HG02588 (cell line): ENCODE measurements at regions not wholly inside any gene's neighbourhood (a gene's known extent, or its start where the extent isn't known, plus 50 kb on each side); places are given as distances from the start of the nearest gene placed in this dataset.
"Not testable (repeated sequence)": the region's sequence is repeated elsewhere in the genome, so short reads cannot be mapped to it uniquely, and the experiment has no call there.

ENCODE experiments used
- ATAC-seq: cut with Tn5 transposase; IDR thresholded peaks from one replicate; pipeline ENCODE4 v1.9.1; 2021; ENCODE audit warnings: mild to moderate bottlenecking, moderate library complexity; ENCODE audit not compliant: unreplicated experiment

GRCh38 chr6:84581494-84582259 is 182.7 kb downstream of the TBX18 start:
- ATAC-seq = no peak

- ATAC-seq = no peak
These were observed 185.0 kb downstream of the TBX18 start for GRCh38 chr6:84579404-84579803.

GRCh38 chr6:84576029-84576428 is 188.4 kb downstream of the TBX18 start:
- no peak for ATAC-seq

- ATAC-seq = peak; percentile 92
These were observed 189.1 kb downstream of the TBX18 start for GRCh38 chr6:84575264-84575663.

GRCh38 chr6:84569882-84570281 is 194.5 kb downstream of the TBX18 start:
- ATAC-seq = no peak

- no peak for ATAC-seq
These were observed 195.4 kb downstream of the TBX18 start for GRCh38 chr6:84568971-84569370.

- ATAC-seq = not testable (repeated sequence)
These were observed 198.7 kb downstream of the TBX18 start for GRCh38 chr6:84565718-84566117.

DNA sequence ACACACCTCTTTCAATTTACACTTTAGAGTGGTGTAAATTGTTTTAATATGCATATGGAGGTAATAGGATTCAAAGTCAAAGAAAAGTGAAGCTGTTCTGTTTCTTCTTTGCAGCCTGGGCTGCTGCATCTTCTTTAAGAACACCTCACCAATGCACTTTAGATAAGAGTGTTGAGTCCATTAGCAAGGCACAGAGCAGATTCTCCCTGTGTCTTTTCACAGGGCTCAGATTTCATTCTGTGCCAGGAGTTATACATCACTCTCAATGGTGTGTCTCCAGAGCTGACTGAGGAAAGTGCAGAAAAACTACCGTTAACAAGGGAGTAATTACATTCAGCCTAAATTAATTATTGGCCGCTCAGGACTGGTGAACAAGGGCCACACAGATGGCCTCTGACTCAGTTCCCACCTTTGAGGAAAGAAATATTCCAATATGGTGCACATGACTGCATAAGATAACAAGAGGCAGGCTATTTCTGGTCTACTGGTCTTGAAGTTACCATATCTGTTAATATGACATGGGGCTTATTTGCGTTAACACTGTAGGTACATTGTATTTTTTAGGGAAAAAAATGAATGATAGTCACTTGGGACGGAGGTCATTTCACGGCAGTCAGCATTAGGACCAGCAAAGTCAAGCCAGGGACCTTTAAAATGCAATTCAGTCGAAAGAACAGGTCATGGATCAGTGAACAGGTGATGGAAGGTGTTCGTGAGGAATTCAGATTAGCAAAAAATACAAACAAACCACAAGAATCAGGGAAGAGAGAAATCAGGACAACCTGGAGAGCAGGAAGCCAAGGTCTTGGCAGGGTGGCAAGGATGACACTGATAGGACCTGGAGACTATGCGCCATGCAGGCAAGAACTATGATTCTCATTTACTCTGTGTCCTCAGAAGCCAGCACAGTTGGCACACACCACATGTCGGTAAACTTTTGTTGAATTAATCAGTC is 203.7 kb downstream of the TBX18 start:
- ATAC-seq = no peak

DNA sequence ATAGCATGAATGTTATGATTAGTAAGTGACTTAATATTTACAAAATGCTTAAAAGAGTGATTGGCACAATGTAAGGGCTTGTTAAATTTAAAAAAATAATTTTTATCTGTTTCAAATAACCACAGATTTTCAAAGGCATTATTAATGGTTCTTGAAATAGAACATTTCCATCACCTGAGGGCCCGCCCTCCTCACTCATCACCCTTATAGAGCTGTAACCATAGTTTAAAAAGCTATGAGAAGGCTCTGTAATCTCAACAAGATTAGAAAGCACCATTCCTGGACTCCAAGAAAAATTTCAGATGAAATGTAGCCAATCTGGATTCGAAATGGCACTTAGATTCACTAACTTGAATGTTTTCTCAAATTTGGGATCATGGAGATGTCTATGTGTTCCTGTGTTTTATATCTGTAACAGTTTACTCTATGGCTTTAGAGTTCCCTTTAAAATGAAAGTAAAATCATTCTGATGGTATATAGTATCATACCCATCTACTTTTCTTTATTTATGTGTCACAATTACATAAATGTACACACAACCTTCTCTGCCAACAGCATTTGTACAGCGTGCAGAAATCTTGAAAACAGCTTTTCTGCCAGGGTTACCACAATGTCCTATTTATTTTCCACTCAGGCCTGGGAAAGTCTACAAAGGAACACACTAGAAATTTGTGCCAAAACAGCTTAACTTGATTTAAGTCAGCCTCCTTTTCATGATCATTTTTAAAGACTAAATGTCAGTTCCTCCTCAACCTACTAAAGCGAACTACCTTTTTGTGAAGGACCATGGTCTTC is 207.7 kb downstream of the TBX18 start:
- no peak for ATAC-seq

GRCh38 chr6:84554706-84555105 is 209.7 kb downstream of the TBX18 start:
- ATAC-seq = no peak

DNA sequence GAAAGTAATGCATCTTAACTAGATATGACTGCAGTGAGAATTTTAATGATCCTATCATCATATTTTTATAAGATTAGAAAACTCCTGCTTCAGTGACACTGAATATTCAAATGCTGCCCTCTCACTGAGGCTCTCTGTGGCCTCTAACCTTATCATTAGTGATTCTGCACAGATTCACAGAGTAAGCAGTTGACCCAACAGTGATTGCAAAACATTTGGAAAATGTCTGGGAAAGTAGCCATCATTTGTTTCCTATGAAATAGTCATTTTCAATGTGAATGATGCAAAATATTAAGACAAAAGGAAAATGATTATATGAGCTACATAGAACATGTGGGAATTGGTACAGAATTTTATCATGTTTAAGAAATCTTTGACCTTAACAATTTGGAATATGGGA is 210.3 kb downstream of the TBX18 start:
- ATAC-seq = no peak

DNA sequence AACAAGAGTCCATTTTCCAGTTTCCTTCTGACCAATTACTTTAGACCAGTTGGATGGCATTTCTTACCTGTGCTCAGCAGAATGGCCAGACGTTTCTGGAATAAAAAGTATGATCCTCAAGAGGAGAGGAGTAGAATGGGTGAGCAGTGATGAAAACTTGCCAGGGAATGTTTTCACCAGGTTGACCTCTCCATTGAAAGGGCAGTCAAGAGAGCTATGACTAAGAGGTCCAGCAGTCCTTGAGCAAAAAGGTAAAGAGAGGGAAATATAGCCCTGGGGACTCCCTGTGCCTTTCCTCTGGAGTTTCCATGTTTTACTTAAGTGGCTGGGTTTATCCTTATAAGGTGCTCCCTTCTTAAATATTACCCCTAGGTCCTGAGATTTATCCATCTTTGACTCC is 210.9 kb downstream of the TBX18 start:
- ATAC-seq = no peak

DNA sequence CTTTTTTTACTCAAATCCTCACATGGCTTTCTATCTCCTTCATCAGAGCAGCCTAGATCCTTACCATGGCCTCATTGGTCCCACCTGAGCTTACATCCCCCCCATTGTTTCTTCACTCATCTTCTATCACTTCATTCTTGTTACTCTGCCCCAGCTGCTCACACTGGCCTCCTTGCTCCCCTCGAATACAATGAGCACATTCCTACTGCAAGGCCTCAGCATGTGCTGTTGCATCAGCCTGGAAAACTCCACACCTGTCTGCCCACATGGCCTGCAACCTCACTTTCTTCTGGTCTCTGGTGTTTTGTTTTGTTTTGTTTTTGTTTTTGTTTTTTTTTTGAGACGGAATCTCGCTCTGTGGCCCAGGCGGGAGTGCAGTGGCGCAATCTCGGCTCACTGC is 212.6 kb downstream of the TBX18 start:
- no peak for ATAC-seq

DNA sequence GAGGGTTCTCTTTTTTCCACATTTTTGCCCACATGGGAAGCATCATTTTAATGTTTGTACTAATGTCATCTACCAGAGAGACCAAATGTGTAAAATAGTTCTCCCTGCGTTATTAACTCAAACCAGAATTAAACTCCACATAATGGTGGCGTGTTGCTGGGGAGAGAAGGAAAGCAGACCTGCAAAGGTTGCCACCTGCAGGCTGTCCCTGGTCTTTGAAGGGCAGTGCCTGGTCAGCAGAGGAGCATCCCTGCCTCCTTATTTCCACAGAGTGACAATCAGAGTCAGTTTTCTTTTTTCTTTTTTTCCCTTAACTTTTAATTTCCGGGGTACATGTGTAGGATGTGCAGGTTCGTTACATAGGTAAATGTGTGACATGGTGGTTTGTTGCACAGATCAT is 214.5 kb downstream of the TBX18 start:
- no peak for ATAC-seq

DNA sequence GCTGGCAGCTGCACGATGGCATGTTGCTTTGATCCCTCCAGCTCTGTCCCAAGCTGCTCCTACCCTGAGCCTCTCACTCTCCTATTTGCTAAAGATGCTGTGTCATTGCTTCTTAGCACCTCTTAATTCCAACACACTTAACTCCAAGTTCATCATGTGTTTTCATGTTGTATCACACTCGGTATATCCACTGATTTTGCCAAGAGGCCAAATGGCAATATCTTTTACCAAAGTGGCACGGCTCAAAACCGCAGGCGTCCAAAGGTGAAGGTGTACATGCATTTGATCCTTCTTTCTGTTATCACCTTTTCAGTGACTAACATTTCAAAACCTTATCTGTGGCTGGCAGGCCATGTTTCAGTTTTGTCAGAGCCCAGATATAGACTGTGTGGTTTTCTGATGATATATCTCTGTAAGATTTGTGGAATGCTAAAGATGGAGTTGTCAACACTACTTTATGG is 217.0 kb downstream of the TBX18 start:
- ATAC-seq = no peak

GRCh38 chr6:84546427-84546914 is 217.9 kb downstream of the TBX18 start:
- ATAC-seq = no peak

DNA sequence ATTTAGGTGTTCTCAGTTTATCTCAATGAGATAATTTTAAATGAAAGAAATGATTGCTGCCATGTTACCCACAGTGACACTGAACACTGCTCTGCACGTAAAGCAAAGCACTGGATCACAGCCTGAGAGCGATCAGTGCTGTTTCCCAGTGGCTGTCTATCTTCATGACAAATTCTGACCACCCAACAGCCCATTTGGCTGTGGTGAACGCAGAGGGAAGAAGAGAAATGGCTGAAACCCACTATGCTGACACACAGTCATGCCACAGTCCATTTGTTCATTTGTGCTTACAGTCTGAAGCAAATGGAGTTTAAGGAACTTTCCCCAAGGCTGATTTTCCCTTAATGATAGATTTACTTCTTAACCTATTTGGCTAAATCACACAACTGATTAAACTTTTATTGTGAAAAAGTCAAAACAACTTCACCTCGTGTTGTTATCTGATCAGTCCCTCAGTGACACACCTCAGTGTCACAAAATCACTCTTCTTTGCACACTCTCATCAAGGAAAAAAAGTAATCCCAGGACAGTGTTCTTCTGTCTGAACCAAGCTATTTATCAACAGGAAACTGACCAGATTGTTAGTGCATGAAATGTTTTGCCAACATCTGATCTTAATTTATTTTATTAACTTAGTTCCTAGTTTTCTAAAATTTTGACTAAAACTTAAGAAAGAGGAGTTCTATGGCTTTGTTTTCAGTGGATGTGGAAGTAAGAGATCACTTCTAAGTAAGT is 225.1 kb downstream of the TBX18 start:
- no peak for ATAC-seq

GRCh38 chr6:84536885-84537638 is 227.3 kb downstream of the TBX18 start:
- no peak for ATAC-seq

DNA sequence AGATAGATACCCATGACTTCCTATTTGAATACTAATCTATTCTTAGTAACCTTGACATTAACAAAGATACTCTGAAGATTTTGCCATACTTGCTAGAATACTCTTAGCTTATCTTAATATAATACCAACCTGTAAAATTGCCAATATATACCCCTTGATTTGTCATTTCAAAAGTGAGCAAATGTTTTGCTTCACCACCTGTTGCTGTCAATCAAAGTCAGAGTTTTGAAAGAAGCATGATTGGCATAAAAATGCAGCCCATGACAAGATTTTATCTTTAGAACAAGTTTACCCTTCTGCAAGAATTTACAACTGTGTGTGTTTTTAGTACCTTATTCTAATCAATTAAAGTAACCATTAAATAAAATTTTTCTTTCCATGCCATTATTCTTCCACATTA is 236.2 kb downstream of the TBX18 start:
- no peak for ATAC-seq

DNA sequence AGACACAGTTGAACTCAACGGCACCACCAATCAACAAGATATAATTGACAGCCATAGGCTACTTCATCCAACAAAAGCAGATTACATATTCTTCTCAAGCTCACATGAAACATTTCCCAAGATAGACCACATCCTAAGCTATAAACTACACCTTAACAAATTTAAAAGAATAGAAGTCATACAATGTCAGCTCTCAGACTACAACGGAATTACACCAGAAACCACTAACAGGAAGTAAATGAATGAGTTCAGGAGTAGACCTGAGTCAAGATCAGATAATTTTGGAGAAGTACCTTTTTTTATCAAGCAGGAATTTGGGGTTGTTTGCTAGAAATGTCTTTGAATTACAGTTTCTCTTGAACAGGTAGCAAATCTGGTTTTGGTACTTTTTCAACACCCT is 237.8 kb downstream of the TBX18 start:
- no peak for ATAC-seq
